NCI-H1930 (cell line): ENCODE measurements at regions not wholly inside any gene's neighbourhood (a gene's known extent, or its start where the extent isn't known, plus 50 kb on each side); places are given as distances from the start of the nearest gene placed in this dataset.

Source experiments
- DNase-seq, 2 experiments: peaks; one replicate each; lab custom pipeline; 2025; lab: John Stamatoyannopoulos, UW

DNA sequence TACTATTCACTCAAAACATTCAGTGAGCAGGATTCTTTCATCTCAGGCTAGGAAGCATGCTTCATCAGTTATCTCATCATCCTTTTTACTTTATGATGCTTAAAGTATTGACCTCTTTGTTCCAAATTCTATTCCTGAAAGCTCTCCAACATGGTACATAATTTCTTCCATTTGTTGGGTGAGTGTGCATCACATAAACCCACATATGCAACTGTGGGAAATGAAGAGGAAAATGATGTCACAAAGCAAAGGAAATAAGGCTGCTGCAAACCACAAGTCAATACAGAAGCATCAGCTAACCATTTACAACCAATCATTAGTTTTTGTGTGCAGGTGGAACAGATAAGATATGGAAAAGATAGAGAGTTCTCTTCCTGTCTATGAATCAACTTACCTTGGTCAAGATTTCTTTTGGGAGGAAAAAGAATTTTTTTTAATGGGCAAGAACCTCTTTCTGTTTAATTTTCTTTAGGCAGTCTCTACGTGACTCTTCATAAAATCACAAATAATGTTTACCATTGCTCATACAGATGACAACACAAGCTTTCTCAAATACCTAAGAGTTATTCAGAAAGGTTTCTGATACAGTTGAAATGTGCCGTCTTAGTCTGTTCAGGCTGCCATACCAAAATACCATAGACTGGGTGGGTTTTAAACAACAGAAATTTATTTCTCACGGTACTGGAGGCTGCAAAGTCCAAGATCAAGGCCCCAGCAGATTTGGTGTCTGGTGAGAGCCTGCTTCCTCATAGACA is 259.9 kb downstream of the ADGRG6 start:
- DNase-seq = no peak

- no peak for DNase-seq
Measured at GRCh38 chr6:142562865-142563264, 261.1 kb downstream of the ADGRG6 start.

DNA sequence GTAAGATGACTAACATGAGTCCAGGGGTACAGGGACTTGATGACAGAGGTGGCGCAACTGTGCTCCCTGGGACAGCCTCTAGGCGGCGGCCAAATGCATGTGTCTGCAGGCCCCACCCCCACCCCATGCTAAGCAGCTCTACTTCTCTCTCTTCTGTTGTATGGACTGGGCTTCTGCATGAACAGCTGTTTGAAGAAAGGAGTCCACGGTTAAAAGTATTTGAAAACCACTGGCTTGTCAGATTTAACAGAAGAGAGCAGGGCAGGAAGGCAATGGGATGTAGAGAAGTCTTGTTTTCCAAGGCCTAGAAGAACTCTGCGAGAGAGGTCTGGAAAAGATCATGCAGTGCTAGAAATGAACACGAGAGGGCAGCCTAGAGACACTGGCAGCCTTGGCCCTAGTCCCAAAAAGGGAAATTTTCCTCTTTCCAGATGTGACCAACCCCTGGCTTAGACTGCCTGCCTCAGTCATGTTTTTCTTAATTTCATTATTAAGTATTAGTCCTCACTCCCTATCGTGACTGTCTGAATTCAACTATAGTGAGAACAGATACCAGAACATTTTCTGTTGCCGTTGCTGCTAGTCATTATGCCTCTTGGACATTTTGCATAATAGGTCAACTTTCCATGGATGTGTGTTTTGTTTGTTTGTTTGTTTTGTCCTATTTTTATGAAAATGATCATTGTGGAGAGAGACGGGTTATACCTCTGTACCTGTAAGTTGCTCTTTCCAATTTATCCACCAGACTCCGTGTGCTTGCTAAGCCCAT is 265.0 kb downstream of the ADGRG6 start:
- DNase-seq = peak in 1 of 2 experiments; percentile 4

DNA sequence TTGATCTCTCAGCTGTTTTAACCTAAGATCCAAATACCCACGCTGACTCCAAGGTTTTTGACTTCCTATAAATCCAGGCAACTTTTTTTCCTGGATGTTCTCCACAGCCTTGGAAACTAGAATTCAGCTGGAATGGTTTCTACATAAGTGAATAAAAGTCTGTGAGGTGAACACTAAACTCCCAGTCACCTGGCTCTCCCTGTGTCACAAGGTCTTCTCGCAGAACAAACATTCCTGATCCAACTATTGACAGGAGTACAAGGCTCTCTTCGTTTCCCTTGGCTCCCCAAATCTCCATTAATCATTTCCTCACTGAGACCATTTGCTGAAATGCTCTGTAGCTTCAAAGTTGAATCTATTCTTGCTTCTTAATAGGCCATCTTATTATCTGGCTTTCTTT is 265.7 kb downstream of the ADGRG6 start:
- DNase-seq = no peak

DNA sequence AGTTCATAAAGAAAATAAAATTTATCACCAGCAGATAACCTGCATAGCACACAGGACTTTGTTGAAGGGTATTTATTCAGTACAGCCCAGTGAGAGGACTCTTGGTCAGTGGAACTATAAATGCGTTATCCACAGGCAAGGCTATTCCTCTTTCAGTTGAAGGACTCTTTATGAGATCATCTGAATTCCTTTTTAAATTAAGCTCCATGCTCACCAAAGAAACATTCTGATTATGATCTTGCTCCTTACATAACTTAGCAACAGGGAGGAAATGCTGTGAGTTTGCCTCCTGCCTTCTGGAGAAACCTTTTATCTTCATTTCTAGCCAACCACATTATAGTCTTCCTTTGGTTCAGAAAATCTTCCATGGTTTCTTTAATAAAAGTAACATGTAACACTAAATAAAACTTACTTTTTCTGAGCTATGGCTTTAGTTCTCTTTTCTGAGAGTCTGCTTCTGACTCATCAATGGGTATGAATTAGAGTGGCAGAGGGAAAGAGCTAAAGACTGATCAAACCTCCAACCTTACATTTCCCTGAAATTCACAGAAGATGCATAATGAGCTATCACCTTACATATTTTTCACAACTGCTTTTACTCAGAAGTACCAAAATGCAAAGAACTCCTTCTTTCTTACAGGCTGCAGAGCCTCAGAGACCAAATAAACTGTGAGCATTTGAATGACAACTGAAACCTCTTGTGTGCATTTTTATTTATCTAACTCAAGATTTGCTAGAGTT is 267.2 kb downstream of the ADGRG6 start:
- no peak for DNase-seq

DNA sequence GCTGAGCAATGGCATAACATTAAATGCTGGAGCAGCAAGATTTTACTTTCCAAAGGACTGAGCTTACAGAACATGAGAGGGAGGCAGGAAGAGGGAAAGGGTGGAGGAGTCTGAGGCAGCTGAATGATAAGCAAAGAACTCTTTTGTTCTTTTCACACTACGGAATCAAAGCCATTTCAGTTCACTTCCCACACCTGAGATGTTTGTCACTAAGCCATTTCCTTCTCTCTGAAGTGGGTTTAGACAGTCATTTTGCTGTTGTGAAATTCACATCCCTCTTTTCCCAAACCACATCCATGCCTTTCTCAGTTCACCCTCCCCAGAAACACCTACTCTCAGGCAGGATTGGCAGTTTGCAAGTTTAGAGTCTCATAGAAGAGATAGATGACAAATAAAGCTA is 267.9 kb downstream of the ADGRG6 start:
- DNase-seq = no peak

GRCh38 chr6:142570221-142570671 is 268.4 kb downstream of the ADGRG6 start:
- no peak for DNase-seq

DNA sequence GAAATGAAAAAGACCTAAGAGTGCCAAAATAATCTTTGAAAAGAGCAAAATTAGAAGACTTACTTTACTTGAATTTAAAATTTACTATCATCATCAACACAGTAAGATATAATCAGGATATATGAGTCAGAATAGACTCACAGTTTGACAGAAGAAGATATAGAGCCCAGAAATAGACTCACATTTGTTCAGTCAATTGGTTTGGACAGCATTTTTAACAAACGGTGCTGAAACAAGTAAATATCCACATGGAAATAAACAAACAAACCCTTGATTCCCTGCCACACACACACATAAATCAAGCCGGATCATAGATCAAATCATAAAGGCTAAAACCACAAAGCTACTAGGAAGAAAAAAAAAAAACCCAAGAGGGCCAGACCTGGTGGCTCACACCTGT is 291.1 kb downstream of the ADGRG6 start:
- DNase-seq = no peak

DNA sequence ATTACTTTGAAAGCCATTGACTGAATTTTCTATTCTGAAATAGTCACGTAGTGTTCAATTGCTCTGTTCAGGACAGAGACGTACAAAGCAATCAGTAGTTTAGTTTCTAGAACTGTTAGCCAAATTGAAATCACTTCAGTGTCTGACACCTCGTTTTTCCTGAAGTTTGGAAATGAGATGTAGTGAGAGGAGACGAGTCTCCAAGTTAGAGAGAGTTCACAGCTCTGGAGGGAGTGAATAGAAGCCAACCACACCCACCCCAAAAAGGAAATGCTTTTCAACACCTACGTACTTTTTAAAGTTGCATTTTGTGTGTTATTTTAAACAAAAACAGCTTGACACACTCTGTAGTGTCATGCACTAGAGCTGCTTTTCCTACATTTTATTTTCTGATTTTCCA is 296.0 kb downstream of the ADGRG6 start:
- DNase-seq = no peak

DNA sequence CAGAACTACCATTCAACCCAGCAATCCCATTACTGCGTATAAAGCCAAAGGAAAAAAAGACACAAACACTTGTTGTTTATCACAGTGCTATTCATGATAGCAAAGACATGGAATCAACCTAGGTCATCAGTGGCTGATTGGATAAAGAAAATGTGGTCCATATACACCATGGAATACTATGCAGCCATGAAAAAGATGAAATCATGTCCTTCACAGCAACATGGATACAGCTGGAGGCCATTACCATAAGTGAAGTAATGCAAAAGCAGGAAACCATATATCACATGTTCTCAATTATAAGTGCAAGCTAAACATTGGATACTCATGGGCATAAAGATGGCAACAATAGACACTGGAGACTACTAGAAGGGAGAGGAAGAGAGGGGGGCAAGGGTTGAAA is 299.6 kb downstream of the ADGRG6 start:
- no peak for DNase-seq

GRCh38 chr6:142602972-142603371 is 301.2 kb downstream of the ADGRG6 start:
- no peak for DNase-seq

DNA sequence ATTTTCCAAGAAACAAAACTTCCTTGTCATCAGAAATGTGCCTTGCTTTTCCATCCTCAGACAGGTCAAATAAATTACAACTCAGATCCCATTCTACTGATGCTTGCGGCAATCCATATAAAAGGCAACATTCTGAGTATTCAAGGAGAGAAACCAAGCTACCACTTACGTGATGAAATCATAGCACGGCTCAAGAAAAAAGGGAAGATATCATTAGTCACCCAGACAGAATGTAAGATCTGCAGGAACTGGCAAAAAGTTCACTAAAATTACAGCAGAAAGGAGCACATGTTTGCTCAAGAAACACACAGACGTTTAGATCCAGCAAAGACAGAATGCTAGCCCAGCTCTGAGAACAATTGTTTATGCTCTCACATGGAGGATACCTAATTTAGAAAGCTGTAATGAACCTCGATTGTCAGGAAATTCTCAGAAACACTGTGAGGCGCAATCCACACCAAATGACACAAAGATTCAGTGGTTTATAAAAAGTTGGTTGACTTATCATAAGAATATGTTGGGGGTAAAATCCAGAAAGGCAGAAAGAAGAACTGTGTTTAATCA is 304.2 kb downstream of the ADGRG6 start:
- no peak for DNase-seq

GRCh38 chr6:142612956-142613355 is 311.1 kb downstream of the ADGRG6 start:
- no peak for DNase-seq

GRCh38 chr6:142613981-142614380 is 312.2 kb downstream of the ADGRG6 start:
- DNase-seq = no peak

DNA sequence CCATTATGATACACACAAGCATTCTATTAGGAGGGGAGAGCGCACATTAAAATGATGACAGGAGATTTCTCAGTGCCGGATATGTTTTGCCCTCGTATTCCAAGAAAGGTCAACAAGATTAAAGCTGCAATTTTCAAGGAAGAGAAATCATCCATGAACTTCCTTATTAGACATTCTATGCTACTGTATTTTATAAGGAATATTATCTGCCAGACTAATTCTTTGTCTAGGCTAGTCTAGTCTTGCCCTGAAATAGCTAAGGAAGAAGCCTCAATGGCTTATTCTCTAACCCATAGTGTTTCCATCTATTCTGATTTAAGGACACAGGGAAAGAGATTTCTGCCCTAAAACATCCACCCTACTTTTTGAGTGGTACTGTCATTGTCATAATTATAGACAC is 315.4 kb downstream of the ADGRG6 start:
- DNase-seq = no peak

GRCh38 chr6:142621822-142622221 is 320.0 kb downstream of the ADGRG6 start:
- no peak for DNase-seq

DNA sequence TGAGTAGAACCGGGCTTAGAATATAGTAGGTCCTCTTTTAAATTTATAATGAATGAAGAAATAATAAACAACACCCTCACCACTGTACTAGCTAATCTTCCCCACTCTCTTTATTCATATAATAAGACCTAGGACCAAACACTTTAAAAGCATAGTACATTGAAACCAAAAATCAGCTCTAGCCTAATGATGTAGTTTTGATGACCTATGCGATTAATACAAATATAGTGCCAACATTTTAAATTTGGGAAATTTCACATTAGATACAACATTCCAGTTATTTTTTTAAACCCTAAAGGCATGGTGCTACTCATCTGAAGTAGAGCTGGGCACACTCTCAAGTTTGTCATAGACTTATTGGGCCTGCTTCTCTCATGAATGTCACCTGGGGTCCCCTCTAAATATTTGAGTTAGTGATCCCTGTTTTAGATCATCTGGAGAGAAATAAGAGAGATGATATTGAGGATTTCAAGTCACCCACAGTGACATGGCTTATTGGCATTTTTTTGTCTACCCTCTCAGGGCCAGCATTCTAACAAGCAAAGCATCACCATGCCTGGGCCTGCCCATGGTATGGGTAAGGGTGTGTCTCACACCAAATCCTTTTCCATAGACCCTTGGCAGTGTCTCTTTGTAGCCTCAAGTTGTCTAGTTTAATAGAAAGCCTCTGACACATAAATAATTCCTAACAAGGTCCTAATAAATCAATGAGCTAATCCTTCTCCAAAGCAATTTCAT is 319.8 kb downstream of the HIVEP2 start:
- DNase-seq = no peak

DNA sequence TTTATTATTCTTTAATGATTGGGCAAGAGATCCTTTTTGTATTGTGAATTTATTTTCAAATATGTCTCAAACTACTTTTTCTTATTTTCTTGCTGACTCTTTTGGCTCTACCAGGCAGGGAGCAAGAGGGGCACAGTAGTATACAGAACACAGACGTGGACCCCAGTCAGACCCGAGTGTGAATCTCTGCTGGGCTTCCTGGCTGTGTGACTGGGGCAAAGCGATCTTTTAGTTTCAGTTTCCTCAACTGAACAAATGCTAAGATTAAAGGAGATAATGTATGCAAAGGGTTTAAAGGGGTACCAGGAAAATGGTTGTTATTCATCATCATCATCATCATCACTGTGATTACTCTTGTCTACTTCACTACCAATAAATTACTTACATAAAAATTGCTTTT is 317.5 kb downstream of the HIVEP2 start:
- DNase-seq = no peak

DNA sequence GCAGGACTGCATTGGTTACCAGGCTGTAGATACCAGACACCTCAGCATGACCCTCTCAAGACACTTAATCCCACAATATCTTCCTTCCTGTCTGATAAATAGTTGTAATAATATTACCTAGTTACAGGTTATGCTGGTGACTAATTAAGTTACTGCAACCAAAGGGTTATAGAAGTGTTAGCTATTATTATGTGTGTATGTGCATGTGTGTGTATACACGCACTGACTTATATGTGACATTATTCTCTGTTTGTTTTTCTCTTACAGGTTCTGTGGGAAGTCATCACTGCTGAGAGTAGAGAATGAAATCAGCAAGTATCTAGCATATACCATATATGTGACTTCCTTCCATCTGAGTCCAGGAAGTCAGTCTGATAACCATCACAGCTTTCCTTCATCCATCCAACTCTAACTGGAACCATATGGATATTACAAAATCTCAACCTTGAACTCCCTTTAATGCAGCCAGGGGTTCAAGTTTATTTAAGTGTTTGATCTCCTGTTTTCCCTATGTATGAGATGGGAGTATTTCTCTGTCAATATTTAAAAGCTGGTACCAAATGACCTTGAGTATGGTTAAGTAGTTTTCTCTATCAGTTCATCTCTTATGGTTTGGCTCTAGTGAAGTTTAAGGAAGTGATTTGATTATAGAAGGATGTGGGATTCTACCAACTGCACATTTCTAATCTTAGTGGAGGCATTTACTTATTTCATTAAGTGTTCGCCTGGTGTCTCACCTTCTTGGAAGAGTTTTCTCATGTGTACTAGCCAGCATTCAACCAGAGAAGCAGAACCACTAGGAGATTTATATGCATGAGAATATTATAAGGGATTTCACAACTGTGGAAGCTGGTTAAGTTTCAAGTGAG is 313.2 kb downstream of the HIVEP2 start:
- no peak for DNase-seq

- DNase-seq = no peak
Measured at GRCh38 chr6:142633317-142633716, 311.7 kb downstream of the HIVEP2 start.

GRCh38 chr6:142635130-142635529 is 309.8 kb downstream of the HIVEP2 start:
- DNase-seq = no peak
